VCaP (cell line): ENCODE measurements at regions not wholly inside any gene's neighbourhood (a gene's known extent, or its start where the extent isn't known, plus 50 kb on each side); places are given as distances from the start of the nearest gene placed in this dataset.

Experiments used
- H3K27ac ChIP-seq: fragments of 450-650 bp; 2 replicates; pipeline ENCODE4 v1.5.1; 2017
- TF ChIP-seq, protein P1 (sequence below): fragments of 450-650 bp; conservative IDR thresholded peaks from 2 replicates; pipeline ENCODE4 v1.5.1; 2017; ENCODE audit warnings: mild to moderate bottlenecking, moderate library complexity

DNA sequence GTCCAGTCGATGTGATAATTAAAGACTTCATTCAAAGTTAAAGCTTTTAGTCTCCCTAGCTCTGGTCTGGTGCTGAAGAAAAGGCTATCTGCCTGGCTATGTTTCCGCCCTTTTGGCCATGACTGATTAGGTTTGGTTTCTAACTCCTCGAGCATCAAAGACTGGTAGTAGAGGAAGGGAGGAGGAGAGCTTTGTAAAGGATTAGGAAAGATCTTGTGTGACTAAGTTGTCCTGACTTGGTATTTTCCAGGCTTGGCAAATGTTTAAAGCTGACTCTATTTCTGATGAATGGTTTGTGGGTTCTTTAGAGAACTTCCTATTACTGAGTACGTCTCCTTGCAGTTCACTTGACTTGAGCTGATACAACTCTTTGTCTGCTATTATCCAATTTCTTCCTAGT lies 312.9 kb downstream of the GJA1 start:
- H3K27ac ChIP-seq, result no peak overlapping the region
- TF ChIP-seq, protein P1, sequence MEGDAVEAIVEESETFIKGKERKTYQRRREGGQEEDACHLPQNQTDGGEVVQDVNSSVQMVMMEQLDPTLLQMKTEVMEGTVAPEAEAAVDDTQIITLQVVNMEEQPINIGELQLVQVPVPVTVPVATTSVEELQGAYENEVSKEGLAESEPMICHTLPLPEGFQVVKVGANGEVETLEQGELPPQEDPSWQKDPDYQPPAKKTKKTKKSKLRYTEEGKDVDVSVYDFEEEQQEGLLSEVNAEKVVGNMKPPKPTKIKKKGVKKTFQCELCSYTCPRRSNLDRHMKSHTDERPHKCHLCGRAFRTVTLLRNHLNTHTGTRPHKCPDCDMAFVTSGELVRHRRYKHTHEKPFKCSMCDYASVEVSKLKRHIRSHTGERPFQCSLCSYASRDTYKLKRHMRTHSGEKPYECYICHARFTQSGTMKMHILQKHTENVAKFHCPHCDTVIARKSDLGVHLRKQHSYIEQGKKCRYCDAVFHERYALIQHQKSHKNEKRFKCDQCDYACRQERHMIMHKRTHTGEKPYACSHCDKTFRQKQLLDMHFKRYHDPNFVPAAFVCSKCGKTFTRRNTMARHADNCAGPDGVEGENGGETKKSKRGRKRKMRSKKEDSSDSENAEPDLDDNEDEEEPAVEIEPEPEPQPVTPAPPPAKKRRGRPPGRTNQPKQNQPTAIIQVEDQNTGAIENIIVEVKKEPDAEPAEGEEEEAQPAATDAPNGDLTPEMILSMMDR, result no peak

DNA sequence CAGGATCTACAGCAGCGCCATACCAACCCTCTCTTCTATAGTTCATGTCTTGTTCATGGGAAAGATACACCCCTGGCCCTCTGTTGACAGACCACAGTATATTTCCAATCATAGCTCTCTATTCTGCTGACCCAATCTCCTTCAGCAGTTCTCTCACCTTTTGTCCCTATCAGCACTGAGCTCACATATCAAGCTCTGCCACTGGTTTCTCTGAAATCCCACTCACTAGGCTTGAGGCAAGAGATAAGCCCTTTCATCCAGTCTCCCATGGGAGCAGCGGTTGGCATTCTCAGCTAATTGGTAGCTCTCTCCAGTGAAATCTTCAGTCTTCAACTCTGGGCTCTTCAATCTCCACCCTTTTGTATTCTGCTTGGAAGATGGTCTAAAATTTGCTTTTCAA lies 313.4 kb downstream of the GJA1 start:
- TF ChIP-seq, protein P1, result no peak
- H3K27ac ChIP-seq, result no peak overlapping the region

DNA sequence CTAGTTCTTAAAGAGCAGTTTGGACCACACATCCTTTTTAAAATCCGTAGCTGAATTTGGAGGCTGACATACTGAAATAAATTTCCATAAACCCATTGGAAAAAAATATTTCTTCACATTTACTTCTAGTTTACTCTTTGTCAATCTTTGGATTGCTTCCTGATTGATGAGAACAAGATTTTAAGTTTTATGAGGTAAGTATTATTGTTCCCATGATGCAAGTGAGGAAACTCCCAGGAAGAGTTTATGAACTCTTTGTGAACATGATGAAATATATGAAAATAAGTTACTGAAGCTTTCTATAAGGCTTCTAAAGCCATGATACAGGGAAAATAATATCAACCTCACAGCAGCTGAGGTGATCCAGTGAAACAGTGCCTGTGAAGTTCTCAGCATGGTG lies 320.0 kb downstream of the GJA1 start:
- TF ChIP-seq, protein P1, result no peak

DNA sequence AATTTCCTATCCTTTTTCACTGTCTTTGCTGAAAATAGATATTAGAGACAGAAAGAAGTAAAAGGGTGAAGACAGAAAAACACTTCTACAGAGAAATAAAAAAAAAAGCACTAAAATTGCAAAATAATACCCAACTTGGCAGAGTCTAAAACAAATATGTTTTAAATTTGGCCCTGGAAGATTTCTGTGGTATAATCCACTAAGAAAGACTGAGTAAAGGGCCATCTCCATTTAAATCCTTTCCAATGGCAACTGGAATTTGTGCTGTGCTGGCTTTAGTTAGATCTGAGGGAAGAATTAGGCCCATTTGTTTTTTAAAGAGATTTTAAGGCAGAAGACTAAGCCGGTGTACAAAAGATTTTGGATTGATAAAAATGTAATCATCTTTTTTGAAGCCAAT lies 321.2 kb downstream of the GJA1 start:
- TF ChIP-seq, protein P1, result no peak
- H3K27ac ChIP-seq, result no peak overlapping the region

More for the DNA sequence above, 320.0 kb downstream of the GJA1 start:
- no peak overlapping the region for H3K27ac ChIP-seq

DNA sequence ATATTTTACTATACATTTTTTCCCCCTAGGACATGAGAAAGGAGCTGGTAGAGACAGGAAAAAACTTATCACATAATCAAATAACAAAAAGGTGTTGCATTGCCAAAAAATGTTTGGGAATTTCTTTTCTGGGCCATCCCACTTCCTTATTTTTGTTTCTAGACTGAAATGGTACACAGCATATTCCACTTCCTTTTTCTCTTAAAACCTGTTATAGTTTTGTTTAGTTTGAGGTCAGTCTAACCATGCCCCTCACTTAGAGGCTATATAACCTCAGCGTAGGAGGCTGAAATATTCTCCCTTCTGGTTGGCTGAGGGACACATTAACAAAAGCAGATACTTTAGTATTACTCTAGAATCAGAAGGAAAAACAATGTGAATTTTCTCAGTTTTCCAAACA lies 323.9 kb downstream of the GJA1 start:
- TF ChIP-seq, protein P1, result no peak

DNA sequence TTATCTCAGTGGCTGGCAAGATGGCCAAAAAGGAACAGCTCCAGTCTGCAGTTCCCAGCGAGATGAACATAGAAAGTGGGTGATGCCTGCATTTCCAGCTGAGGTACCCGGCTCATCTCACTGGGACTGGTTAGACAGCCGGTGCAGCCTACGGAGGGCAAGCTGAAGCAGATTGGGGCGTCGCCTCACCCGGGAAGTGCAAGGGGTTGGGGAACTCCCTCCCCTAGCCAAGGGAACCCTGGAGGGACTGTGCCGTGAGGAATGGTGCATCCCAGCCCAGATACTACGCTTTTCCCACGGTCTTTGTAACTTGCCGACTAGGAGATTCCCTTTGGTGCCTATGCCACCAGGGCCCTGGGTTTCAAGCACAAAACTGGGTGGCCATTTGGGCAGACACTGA lies 324.7 kb downstream of the GJA1 start:
- TF ChIP-seq, protein P1, result no peak
- H3K27ac ChIP-seq, result no peak overlapping the region

More for the DNA sequence above, 323.9 kb downstream of the GJA1 start:
- H3K27ac ChIP-seq, result no peak overlapping the region

DNA sequence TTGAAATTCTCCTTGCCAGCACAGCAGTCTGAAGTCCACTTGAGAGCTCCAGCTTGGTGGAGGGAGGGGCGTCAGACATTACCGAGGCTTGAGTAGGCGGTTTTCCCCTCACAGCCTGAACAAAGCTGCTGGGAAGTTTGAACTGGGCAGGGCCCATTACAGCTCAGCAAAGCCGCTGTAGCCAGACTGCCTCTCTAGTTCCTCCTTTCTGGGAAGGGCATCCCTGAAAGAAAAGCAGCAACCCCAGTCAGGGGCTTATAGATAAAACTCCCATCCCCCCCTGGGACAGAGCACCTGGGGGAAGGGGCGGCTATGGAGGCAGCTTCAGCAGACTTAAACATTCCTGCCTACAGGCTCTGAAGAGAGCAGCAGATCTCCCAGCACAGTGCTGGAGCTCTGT lies 325.3 kb downstream of the GJA1 start:
- TF ChIP-seq, protein P1, result no peak
- no peak overlapping the region for H3K27ac ChIP-seq

DNA sequence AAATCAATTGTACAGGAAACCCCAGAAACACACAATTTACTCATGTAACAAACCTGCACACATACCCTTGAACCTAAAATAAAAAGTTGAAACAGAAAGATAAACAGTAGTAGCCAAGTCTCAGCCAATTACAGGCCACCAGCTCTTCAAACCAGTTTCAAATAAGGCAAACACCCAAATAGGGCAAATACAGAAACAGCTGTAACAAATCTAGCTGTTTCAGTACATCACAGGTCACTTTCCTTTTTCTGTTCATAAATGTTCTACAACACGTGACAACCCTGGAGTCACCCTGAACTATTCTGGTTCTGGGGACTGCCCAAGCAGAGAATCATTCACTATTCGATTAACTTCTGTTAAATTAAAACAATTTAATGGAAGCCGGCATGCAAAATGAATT lies 329.0 kb downstream of the GJA1 start:
- TF ChIP-seq, protein P1, result no peak
- no peak overlapping the region for H3K27ac ChIP-seq
